ENCODE measurements at regions not wholly inside any gene's neighbourhood (a gene's known extent, or its start where the extent isn't known, plus 50 kb on each side); places are given as distances from the start of the nearest gene placed in this dataset.

DNA sequence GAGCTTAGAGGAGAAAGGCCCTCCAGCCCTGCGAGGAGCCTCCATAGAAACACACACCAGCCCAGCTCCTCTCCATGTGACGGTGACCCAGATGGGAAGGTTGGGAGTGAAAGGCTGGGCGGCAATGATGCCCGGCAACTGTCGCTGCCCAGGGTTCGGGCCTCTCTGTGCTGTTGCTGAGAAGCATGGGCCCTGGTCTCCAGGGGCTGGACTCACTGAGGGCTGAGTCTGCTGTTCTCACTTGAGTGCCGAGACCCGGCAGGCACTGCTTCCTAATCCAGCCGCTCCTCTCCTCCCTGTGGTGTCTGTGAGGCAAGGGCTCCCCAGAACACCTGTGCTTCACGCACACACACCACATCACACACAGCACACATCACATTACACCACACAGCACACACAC lies 493.6 kb downstream of the GADD45G start:
- Histone ChIP-seq H3K4me2 (no peak overlapping the region), H3K9ac (no peak overlapping the region), H3K9me3 (no peaks in the 10 kb centered on the region), H3K79me2 (ENCODE audit: insufficient read depth) (no peaks in the 10 kb centered on the region), H3K9me2 (no peaks in the 10 kb centered on the region), H4K20me1 (ENCODE audit: insufficient read depth) (no peaks in the 10 kb centered on the region), H3K4me3 (ENCODE audit: low read depth in 2 of 2, low read length in 1 of 2) (no peak overlapping the region), H3K27ac (ENCODE audit: low read depth in 2 of 2, low read length in 1 of 2) (no peak overlapping the region), H3F3A (replicated peaks; ENCODE audit: insufficient read depth) (no peaks in the 10 kb centered on the region), H3K36me3 (replicated peaks in 1 of 2; ENCODE audit: control insufficient read depth in 1 of 2, insufficient read depth in 2 of 2, low read length in 1 of 2) (no peaks in the 10 kb centered on the region), H3K4me1 (ENCODE audit: control insufficient read depth in 1 of 2, insufficient read depth in 2 of 2, low read depth in 1 of 2, low read length in 1 of 2) (peaks cover 0 to 17% of the 10 kb centered on the region in 2 experiments; a peak in 1 of 4 replicates), H2AFZ (ENCODE audit: low read depth) (no peak overlapping the region), H3K27me3 (ENCODE audit: insufficient read depth) (no peaks in the 10 kb centered on the region)
- DNase-seq = no peak
- no peak for TF ChIP-seq RXRA (IDR thresholded peaks at IDR 0.05; ENCODE audit: borderline replicate concordance, low read depth)
- no peak for TF ChIP-seq MEF2A (IDR thresholded peaks at IDR 0.05; ENCODE audit: borderline replicate concordance, low read depth)
- no peak for TF ChIP-seq GABPA (IDR thresholded peaks at IDR 0.05; ENCODE audit: low read depth)
- TF ChIP-seq, protein P1, sequence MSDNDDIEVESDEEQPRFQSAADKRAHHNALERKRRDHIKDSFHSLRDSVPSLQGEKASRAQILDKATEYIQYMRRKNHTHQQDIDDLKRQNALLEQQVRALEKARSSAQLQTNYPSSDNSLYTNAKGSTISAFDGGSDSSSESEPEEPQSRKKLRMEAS (IDR thresholded peaks at IDR 0.05; ENCODE audit: low read depth) = no peak
- TF ChIP-seq TAF1 (IDR thresholded peaks at IDR 0.05; ENCODE audit: borderline replicate concordance, low read depth, low read length) = no peak
- TF ChIP-seq FOXJ3 (CRISPR knock-in tag; IDR thresholded peaks at IDR 0.05) = no peak
- TF ChIP-seq POLR2AphosphoS5 (IDR thresholded peaks at IDR 0.05; ENCODE audit: low read depth, low read length) = no peak
- ChIA-PET CTCF (interaction anchor here (0.6 to 7.3 kb wide), 10 partner anchors 8 to 524 kb away, joined by 3 to 288 read pairs (median 4); partner anchors contain the start of gene GADD45G), POLR2A (interaction anchor here (0.9 to 1.6 kb wide), 2 partner anchors 494 to 495 kb away, joined by 3 to 6 read pairs; partner anchors contain the start of gene GADD45G)
- 44% methylated on average over 3 of the region's 10 CpGs for WGBS (ENCODE audit: low lambda C conversion rate)

DNA sequence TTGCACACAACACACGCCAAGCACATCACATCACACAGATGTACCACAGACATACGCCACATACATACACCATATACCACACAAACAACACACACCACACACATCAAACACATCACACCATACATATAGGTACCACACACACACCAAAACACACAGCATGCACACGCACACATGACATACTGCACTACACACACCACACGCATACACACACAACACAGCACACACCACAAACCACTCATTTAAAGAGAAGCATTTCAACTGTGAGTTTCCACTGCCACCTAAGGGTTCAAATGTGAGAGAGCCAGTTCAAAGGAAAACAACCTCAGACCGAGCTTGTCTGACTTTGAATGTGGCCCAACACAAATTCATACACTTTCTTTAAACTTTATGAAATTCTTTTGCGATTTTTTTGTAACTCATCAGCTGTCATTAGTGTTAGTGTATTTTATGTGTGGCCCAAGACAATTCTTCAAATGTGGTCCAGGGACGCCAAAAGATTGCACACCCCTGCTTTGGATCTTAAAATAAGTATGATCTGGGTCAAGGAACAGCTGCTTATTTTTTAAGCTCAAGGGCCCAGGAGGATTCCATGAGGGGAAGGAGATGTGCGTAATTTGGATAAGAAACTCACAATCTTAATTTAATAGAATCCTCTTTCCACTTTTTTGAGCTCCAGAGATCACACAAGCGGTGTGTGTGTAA lies 494.6 kb downstream of the GADD45G start:
- Histone ChIP-seq H4K20me1 (ENCODE audit: insufficient read depth) (no peaks in the 10 kb centered on the region), H3F3A (replicated peaks; ENCODE audit: insufficient read depth) (no peaks in the 10 kb centered on the region), H3K9ac (no peak overlapping the region), H3K4me3 (ENCODE audit: low read depth in 2 of 2, low read length in 1 of 2) (peak overlapping the region in 1 of 2 experiments; percentile 41; a peak in 1 of 4 replicates), H3K9me3 (no peaks in the 10 kb centered on the region), H3K4me2 (no peak overlapping the region), H2AFZ (ENCODE audit: low read depth) (no peak overlapping the region), H3K36me3 (replicated peaks in 1 of 2; ENCODE audit: control insufficient read depth in 1 of 2, insufficient read depth in 2 of 2, low read length in 1 of 2) (no peaks in the 10 kb centered on the region), H3K79me2 (ENCODE audit: insufficient read depth) (no peaks in the 10 kb centered on the region), H3K9me2 (no peaks in the 10 kb centered on the region), H3K27ac (ENCODE audit: low read depth in 2 of 2, low read length in 1 of 2) (no peak overlapping the region), H3K27me3 (ENCODE audit: insufficient read depth) (no peaks in the 10 kb centered on the region), H3K4me1 (ENCODE audit: control insufficient read depth in 1 of 2, insufficient read depth in 2 of 2, low read depth in 1 of 2, low read length in 1 of 2) (peaks cover 0 to 17% of the 10 kb centered on the region in 2 experiments; a peak in 1 of 4 replicates)
- peak; percentile 43 for DNase-seq
- POLR2A ChIA-PET = interaction anchor here (1.0 to 1.7 kb wide), 3 partner anchors 424 to 496 kb away, joined by 4 to 13 read pairs (median 11); partner anchors contain the start of gene GADD45G
- TF ChIP-seq FOXM1 (IDR thresholded peaks at IDR 0.05; ENCODE audit: low read depth) = no peak
- peak; percentile 68 for TF ChIP-seq SMC3 (IDR thresholded peaks at IDR 0.05; ENCODE audit: low read depth, low read length)
- TF ChIP-seq, protein P2, sequence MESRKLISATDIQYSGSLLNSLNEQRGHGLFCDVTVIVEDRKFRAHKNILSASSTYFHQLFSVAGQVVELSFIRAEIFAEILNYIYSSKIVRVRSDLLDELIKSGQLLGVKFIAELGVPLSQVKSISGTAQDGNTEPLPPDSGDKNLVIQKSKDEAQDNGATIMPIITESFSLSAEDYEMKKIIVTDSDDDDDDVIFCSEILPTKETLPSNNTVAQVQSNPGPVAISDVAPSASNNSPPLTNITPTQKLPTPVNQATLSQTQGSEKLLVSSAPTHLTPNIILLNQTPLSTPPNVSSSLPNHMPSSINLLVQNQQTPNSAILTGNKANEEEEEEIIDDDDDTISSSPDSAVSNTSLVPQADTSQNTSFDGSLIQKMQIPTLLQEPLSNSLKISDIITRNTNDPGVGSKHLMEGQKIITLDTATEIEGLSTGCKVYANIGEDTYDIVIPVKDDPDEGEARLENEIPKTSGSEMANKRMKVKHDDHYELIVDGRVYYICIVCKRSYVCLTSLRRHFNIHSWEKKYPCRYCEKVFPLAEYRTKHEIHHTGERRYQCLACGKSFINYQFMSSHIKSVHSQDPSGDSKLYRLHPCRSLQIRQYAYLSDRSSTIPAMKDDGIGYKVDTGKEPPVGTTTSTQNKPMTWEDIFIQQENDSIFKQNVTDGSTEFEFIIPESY (IDR thresholded peaks at IDR 0.05; ENCODE audit: borderline replicate concordance, low read depth) = no peak
- TF ChIP-seq EZH2phosphoT487 (IDR thresholded peaks at IDR 0.05; ENCODE audit: borderline replicate concordance, low read depth) = no peak
- no peak for TF ChIP-seq MEF2A (IDR thresholded peaks at IDR 0.05; ENCODE audit: borderline replicate concordance, low read depth)
- peak; percentile 89 for TF ChIP-seq RAD21 (IDR thresholded peaks at IDR 0.05; ENCODE audit: low read length)
- TF ChIP-seq, protein P3, sequence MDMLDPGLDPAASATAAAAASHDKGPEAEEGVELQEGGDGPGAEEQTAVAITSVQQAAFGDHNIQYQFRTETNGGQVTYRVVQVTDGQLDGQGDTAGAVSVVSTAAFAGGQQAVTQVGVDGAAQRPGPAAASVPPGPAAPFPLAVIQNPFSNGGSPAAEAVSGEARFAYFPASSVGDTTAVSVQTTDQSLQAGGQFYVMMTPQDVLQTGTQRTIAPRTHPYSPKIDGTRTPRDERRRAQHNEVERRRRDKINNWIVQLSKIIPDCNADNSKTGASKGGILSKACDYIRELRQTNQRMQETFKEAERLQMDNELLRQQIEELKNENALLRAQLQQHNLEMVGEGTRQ (IDR thresholded peaks at IDR 0.05; ENCODE audit: borderline replicate concordance, low read depth, low read length) = no peak
- no peak for TF ChIP-seq FOSL2 (IDR thresholded peaks at IDR 0.05; ENCODE audit: borderline replicate concordance, low read depth)
- TF ChIP-seq GATA2 (CRISPR knock-in tag; IDR thresholded peaks at IDR 0.05) = no peak
- no peak for TF ChIP-seq TCF12 (IDR thresholded peaks at IDR 0.05)
- TF ChIP-seq RCOR1 (IDR thresholded peaks at IDR 0.05; ENCODE audit: low read length) = no peak
- TF ChIP-seq, protein P1 (IDR thresholded peaks at IDR 0.05; ENCODE audit: low read depth) = no peak
- TF ChIP-seq, protein P4, sequence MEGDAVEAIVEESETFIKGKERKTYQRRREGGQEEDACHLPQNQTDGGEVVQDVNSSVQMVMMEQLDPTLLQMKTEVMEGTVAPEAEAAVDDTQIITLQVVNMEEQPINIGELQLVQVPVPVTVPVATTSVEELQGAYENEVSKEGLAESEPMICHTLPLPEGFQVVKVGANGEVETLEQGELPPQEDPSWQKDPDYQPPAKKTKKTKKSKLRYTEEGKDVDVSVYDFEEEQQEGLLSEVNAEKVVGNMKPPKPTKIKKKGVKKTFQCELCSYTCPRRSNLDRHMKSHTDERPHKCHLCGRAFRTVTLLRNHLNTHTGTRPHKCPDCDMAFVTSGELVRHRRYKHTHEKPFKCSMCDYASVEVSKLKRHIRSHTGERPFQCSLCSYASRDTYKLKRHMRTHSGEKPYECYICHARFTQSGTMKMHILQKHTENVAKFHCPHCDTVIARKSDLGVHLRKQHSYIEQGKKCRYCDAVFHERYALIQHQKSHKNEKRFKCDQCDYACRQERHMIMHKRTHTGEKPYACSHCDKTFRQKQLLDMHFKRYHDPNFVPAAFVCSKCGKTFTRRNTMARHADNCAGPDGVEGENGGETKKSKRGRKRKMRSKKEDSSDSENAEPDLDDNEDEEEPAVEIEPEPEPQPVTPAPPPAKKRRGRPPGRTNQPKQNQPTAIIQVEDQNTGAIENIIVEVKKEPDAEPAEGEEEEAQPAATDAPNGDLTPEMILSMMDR (IDR thresholded peaks at IDR 0.05) = peak; percentile 32; the same call in 1 of the 2 replicates
- no peak for TF ChIP-seq YY1 (IDR thresholded peaks at IDR 0.05; ENCODE audit: low read depth)
- CTCF ChIA-PET = interaction anchor here (0.6 to 9.1 kb wide), 46 partner anchors 11 to 1311 kb away, joined by 3 to 604 read pairs (median 4); partner anchors contain the start of gene GADD45G
- WGBS (ENCODE audit: low lambda C conversion rate) = 53% methylated on average over 9 of the region's 9 CpGs

Data from SK-N-SH (cell line).